ENCODE measurements at regions not wholly inside any gene's neighbourhood (a gene's known extent, or its start where the extent isn't known, plus 50 kb on each side); places are given as distances from the start of the nearest gene placed in this dataset.

- no peak for DNase-seq (ENCODE audit: low spot score)
Observed at GRCh38 chr14:55734731-55735130, 154.7 kb downstream of the KTN1 start.

GRCh38 chr14:55739967-55740648, 160.1 kb downstream of the KTN1 start:
- no peak for DNase-seq (ENCODE audit: low spot score)

- DNase-seq (ENCODE audit: low spot score) = no peak
Observed at GRCh38 chr14:55740649-55740989, 160.6 kb downstream of the KTN1 start.

- no peak for DNase-seq (ENCODE audit: low spot score)
Observed at GRCh38 chr14:55741240-55741639, 161.2 kb downstream of the KTN1 start.

- no peak for DNase-seq (ENCODE audit: low spot score)
Observed at GRCh38 chr14:55743551-55743950, 163.5 kb downstream of the KTN1 start.

- DNase-seq (ENCODE audit: low spot score) = no peak
Observed at GRCh38 chr14:55744321-55744720, 164.3 kb downstream of the KTN1 start.

GRCh38 chr14:55745906-55746305, 165.9 kb downstream of the KTN1 start:
- no peak for DNase-seq (ENCODE audit: low spot score)

GRCh38 chr14:55746558-55746957, 166.6 kb downstream of the KTN1 start:
- no peak for DNase-seq (ENCODE audit: low spot score)

- no peak for DNase-seq (ENCODE audit: low spot score)
Observed at GRCh38 chr14:55747186-55747585, 167.2 kb downstream of the KTN1 start.

GRCh38 chr14:55749201-55749812, 169.3 kb downstream of the KTN1 start:
- DNase-seq (ENCODE audit: low spot score) = no peak

- no peak for DNase-seq (ENCODE audit: low spot score)
Observed at GRCh38 chr14:55749946-55750345, 169.9 kb downstream of the KTN1 start.

GRCh38 chr14:55752580-55753390, 172.8 kb downstream of the KTN1 start:
- peak; percentile 72 for DNase-seq (ENCODE audit: low spot score)

GRCh38 chr14:55754471-55754870, 174.5 kb downstream of the KTN1 start:
- no peak for DNase-seq (ENCODE audit: low spot score)

GRCh38 chr14:55754871-55755270, 174.9 kb downstream of the KTN1 start:
- no peak for DNase-seq (ENCODE audit: low spot score)

GRCh38 chr14:55756078-55756477, 176.1 kb downstream of the KTN1 start:
- DNase-seq (ENCODE audit: low spot score) = no peak

GRCh38 chr14:55756557-55756956, 176.6 kb downstream of the KTN1 start:
- no peak for DNase-seq (ENCODE audit: low spot score)

GRCh38 chr14:55758796-55759195, 178.8 kb downstream of the KTN1 start:
- DNase-seq (ENCODE audit: low spot score) = no peak

GRCh38 chr14:55760789-55761566, 181.0 kb downstream of the KTN1 start:
- no peak for DNase-seq (ENCODE audit: low spot score)

GRCh38 chr14:55761651-55762050, 181.6 kb downstream of the KTN1 start:
- no peak for DNase-seq (ENCODE audit: low spot score)

- no peak for DNase-seq (ENCODE audit: low spot score)
Observed at GRCh38 chr14:55762595-55763232, 182.7 kb downstream of the KTN1 start.

GRCh38 chr14:55764784-55765183, 184.8 kb downstream of the KTN1 start:
- no peak for DNase-seq (ENCODE audit: low spot score)

GRCh38 chr14:55766071-55766470, 186.1 kb downstream of the KTN1 start:
- DNase-seq (ENCODE audit: low spot score) = no peak
